Gastroesophageal sphincter (tissue), 3 donors: ENCODE measurements at regions not wholly inside any gene's neighbourhood (a gene's known extent, or its start where the extent isn't known, plus 50 kb on each side); places are given as distances from the start of the nearest gene placed in this dataset.

Source experiments
- POLR2A ChIP-seq, 2 donors: fragments of 450-650 bp; IDR thresholded peaks; one replicate each; pipeline ENCODE4 v1.6.1; 2017; ENCODE audit warnings: antibody characterized with exemption in 2 of 2, mild to moderate bottlenecking in 2 of 2, moderate library complexity in 1 of 2
- TF ChIP-seq, protein P1 (sequence below), 4 experiments: fragments of 200-600 bp in 2 of 4; fragments of 450-650 bp in 2 of 4; sonication (generic) in 1 of 4; IDR thresholded peaks; one replicate each; pipeline ENCODE4 v1.5.1; 2017 to 2019; ENCODE audit warnings: antibody characterized with exemption in 4 of 4, mild to moderate bottlenecking in 2 of 4, moderate library complexity in 2 of 4

DNA sequence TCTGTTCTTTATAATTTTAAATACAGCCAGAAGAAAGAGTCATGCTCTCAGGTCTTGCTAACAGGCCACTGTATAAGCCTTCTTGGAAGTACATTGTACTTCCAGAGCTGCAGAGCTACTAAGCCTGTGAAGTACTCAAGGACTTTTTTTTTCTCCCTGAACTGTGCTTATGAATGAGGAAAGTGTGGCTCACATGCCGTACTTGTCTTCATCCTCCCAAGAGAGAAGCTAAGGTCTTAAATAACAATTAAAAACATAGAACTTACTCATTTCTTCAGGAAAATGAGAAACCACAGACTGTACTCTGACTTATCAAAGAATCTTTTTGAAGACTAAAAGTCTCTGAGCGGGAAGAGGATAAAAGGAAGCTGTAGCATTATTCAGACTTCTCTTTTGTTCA lies 218.3 kb downstream of the HTR1B start:
- TF ChIP-seq, protein P1, sequence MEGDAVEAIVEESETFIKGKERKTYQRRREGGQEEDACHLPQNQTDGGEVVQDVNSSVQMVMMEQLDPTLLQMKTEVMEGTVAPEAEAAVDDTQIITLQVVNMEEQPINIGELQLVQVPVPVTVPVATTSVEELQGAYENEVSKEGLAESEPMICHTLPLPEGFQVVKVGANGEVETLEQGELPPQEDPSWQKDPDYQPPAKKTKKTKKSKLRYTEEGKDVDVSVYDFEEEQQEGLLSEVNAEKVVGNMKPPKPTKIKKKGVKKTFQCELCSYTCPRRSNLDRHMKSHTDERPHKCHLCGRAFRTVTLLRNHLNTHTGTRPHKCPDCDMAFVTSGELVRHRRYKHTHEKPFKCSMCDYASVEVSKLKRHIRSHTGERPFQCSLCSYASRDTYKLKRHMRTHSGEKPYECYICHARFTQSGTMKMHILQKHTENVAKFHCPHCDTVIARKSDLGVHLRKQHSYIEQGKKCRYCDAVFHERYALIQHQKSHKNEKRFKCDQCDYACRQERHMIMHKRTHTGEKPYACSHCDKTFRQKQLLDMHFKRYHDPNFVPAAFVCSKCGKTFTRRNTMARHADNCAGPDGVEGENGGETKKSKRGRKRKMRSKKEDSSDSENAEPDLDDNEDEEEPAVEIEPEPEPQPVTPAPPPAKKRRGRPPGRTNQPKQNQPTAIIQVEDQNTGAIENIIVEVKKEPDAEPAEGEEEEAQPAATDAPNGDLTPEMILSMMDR (IDR thresholded peaks at IDR 0.05): no peak
- TF ChIP-seq POLR2A (IDR thresholded peaks at IDR 0.05): no peak
